ENCODE measurements at regions not wholly inside any gene's neighbourhood (a gene's known extent, or its start where the extent isn't known, plus 50 kb on each side); places are given as distances from the start of the nearest gene placed in this dataset.

DNA sequence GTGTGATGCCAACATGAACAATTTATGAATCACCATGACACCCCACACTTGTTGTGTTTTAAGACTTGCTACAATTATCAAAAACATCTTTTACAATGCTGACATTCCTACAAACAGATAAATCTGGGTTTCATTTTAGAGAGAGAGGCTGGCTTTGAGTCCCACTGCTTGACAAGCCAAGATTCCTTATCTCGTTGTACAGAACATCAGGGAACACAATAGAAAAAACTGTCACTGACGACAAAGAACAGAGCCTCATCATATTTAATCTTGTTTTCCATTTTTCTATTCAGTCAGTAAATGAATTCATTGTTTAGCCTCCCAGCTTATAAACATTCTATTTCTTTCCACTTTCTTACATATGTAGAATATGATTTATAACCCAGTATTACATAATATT, 461.6 kb upstream of the VSTM2A start:
- Mint-ChIP-seq H3K4me3 (no peak overlapping the region), H3K27me3 (no peaks in the 10 kb centered on the region), H3K27ac (no peak overlapping the region), H3K9me3 (peaks cover 8% of the 10 kb centered on the region), H3K4me1 (no peaks in the 10 kb centered on the region), H3K36me3 (no peaks in the 10 kb centered on the region)
- no peak for DNase-seq (ENCODE audit: low spot score in 2 of 2)
- no peak for ATAC-seq (ENCODE audit: low read depth)

DNA sequence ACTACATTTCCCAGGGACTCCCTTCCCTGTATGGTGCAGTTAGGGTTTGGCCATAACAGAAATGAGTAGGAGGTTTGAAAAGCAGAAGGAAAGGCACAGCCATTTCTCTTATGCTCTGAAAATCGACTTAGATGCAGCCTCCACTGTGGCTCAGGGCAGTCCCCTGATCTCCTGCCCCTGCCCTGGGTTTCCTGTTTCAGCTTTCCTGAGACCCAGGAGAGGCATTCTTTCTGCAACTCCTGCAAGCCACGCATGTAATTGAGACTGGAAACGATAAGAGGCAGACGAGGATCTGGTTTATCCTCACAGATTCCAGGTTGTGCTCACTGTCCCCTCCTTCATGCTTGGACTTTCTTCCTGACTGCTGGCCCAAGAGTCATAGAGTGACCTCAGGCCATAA, 461.2 kb upstream of the VSTM2A start:
- H3K4me1 Mint-ChIP-seq = no peaks in the 10 kb centered on the region
- H3K27ac Mint-ChIP-seq = no peak overlapping the region
- DNase-seq (ENCODE audit: low spot score in 2 of 2) (no peak), ATAC-seq (ENCODE audit: low read depth) (no peak)
- no peaks in the 10 kb centered on the region for H3K36me3 Mint-ChIP-seq
- H3K9me3 Mint-ChIP-seq = peaks cover 8% of the 10 kb centered on the region
- H3K4me3 Mint-ChIP-seq = no peak overlapping the region
- no peaks in the 10 kb centered on the region for H3K27me3 Mint-ChIP-seq

DNA sequence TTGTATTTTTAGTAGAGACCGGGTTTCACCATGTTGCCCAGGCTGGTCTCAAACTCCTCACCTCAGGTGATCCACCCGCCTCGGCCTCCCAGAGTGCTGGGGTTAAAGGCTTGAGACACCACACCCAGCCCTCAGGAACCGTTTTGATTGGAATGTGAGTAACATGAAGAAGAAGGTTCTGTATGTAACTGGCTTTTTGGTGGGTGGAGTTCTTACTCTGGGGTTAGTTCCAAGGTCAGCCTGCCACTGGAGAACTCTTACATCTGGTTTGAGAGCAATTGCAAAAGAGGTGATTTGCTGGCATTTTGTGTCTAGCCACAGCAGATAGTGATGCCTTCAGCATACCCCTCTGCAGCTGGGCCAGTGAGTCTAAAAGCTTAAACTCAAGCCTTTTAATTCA, 457.8 kb upstream of the VSTM2A start:
- H3K4me1 Mint-ChIP-seq = no peaks in the 10 kb centered on the region
- no peaks in the 10 kb centered on the region for H3K36me3 Mint-ChIP-seq
- no peak overlapping the region for H3K4me3 Mint-ChIP-seq
- H3K9me3 Mint-ChIP-seq = no peaks in the 10 kb centered on the region
- H3K27me3 Mint-ChIP-seq = no peaks in the 10 kb centered on the region
- no peak for DNase-seq (ENCODE audit: low spot score in 2 of 2)
- ATAC-seq (ENCODE audit: low read depth) = no peak
- no peak overlapping the region for H3K27ac Mint-ChIP-seq

DNA sequence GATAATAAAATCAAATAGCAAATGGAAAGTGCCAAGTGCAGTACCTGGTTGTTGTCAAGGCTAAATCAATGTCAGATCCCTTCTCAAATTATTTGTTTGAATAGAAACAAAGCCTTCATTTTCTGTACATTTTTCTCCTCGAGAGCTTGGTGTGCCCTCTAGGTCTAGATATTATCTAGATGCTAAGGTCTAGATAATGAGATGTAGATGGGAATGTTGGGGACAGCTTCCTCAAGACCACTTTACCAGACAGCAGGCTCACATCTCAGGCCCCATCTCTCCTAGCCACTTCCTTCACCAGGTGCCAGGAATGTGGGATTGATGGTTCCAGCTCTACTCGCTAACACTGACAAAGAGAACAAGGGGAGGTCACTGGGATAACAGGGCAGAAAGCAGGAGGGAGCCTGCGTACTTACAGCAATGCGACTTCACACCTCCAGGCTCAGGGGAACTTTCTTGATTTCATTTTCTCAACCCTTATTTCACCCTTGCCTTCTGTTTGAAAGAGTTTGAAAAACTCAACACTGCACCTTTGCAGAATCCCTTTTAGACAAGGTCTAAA, 451.4 kb upstream of the VSTM2A start:
- H3K36me3 Mint-ChIP-seq = no peaks in the 10 kb centered on the region
- DNase-seq (ENCODE audit: low spot score in 2 of 2) (no peak), ATAC-seq (ENCODE audit: low read depth) (no peak)
- H3K27me3 Mint-ChIP-seq = no peaks in the 10 kb centered on the region
- no peak overlapping the region for H3K27ac Mint-ChIP-seq
- no peaks in the 10 kb centered on the region for H3K4me1 Mint-ChIP-seq
- H3K4me3 Mint-ChIP-seq = no peak overlapping the region
- peaks cover 2% of the 10 kb centered on the region for H3K9me3 Mint-ChIP-seq

DNA sequence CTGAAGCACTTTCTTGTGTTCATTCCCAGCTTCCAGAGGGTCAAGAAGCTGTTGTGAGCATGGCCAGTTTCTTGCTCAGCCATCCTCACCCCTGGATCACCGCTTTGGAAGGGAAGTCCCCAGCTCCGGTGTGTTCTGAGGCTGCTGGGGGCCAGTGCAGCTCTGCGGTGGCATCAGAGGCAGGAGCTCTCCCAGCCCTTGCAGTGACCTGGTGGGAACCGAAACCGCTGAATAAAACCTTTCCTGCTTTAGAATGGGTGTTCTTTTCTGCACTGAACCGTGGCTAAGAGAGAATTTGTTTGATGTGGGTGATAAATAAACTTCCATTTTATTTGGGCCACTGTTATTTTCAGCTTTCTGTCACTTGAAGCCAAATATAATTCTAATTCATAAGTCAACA, 450.9 kb upstream of the VSTM2A start:
- DNase-seq (ENCODE audit: low spot score in 2 of 2) = no peak
- Mint-ChIP-seq H3K36me3 (no peaks in the 10 kb centered on the region), H3K27me3 (no peaks in the 10 kb centered on the region), H3K27ac (no peak overlapping the region), H3K4me1 (no peaks in the 10 kb centered on the region), H3K9me3 (peaks cover 2% of the 10 kb centered on the region), H3K4me3 (no peak overlapping the region)
- ATAC-seq (ENCODE audit: low read depth) = no peak

DNA sequence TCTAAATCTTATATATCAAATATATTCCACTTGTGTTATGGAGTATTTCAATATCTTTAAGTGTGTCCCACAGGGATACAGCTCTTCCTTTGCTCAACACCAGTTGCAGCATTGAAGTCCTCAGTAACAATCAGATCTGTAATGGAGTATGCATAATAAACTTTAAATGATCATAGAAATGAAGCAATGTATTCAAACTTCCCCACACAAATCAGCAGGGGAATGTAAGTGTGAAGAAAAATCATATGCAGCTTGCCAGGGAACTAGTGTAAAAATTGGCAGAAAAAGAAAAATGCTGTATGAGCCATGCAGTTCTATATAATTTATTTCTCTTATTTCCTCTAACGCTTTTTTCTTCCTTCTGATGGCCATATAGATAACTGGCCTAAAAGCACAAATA, 444.3 kb upstream of the VSTM2A start:
- Mint-ChIP-seq H3K27ac (no peak overlapping the region), H3K4me1 (no peaks in the 10 kb centered on the region), H3K36me3 (no peaks in the 10 kb centered on the region), H3K9me3 (peaks cover 7% of the 10 kb centered on the region), H3K4me3 (no peak overlapping the region), H3K27me3 (no peaks in the 10 kb centered on the region)
- DNase-seq (ENCODE audit: low spot score in 2 of 2) = no peak
- no peak for ATAC-seq (ENCODE audit: low read depth)

DNA sequence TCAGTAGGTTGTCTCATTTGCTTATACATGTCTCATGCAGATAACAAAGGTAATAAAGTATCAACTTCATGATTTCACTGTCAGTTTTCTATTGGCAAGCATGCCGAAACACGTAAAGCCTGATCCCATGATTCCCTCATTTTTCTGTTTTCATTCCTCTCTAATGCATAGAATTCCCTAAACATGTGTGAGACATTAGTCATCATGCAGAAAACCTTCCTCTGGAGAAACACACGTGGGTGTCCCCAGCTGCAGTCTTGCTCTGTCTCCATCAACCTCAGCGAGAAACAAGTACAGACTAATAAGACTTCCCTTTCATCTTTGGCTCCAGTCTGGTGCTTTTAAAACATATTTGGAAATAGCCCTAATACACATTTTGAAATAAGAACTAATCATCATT, 432.7 kb upstream of the VSTM2A start:
- ATAC-seq (ENCODE audit: low read depth) (no peak), DNase-seq (ENCODE audit: low spot score in 2 of 2) (no peak)
- no peaks in the 10 kb centered on the region for H3K27me3 Mint-ChIP-seq
- H3K4me1 Mint-ChIP-seq = no peaks in the 10 kb centered on the region
- no peak overlapping the region for H3K4me3 Mint-ChIP-seq
- H3K27ac Mint-ChIP-seq = no peak overlapping the region
- H3K9me3 Mint-ChIP-seq = peaks cover 1% of the 10 kb centered on the region
- no peaks in the 10 kb centered on the region for H3K36me3 Mint-ChIP-seq

DNA sequence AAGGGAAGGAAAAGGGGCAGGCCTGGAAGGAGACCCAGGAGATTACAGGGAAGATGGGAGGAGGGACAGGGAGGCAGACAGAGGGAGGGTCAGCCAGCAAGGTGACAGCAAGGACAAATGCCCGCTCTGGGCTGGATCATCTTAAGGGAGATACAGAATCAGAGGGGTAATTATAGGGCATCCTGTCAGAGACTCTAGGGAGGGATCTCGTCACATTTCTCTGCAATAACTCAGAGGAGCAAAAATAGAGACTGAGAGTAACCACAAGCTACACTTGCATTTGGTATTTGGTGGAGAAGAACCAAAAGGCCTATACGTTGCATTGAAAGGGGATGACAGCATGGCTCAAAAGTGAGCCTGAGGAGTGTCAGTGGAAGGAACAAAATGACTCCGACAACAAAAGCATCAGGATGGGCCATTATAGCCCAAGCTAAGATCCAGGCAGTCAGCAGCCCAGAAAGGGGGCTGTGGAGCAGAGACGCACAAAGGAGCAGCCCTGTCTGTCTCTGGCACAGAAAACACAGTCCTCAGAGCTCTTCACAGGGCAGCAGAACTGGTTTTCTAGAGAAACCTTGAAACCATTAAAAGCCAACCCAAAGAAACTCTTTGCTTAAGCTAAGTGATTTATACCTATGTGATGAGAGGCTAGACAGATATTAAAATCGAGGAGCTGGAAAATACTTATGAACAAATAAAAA, 430.2 kb upstream of the VSTM2A start:
- H3K36me3 Mint-ChIP-seq = no peaks in the 10 kb centered on the region
- H3K4me3 Mint-ChIP-seq = no peak overlapping the region
- no peak overlapping the region for H3K27ac Mint-ChIP-seq
- DNase-seq (ENCODE audit: low spot score in 2 of 2) (no peak), ATAC-seq (ENCODE audit: low read depth) (no peak)
- no peaks in the 10 kb centered on the region for H3K27me3 Mint-ChIP-seq
- no peaks in the 10 kb centered on the region for H3K4me1 Mint-ChIP-seq
- H3K9me3 Mint-ChIP-seq = peaks cover 1% of the 10 kb centered on the region

DNA sequence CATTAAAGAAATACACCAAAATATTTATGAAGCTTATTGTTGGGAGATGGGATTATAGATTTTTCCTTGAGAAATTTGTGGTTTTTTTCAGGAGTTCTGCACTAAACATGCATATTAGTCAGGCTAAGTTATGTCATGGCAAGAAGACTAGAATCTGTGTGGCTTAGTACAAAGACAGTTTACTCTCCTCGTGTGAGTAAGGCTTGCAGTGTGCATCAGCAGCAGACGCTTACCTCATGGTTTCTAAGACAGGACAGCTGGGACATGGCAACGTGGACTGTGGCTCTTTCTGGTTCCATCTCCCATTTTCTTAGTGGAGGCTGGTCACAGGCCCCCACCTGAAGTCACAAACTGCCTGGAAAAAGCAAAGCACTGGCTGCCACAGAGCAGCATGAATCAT, 429.6 kb upstream of the VSTM2A start:
- Mint-ChIP-seq H3K9me3 (peaks cover 3% of the 10 kb centered on the region), H3K36me3 (no peaks in the 10 kb centered on the region), H3K27ac (no peak overlapping the region), H3K4me1 (no peaks in the 10 kb centered on the region), H3K27me3 (no peaks in the 10 kb centered on the region), H3K4me3 (no peak overlapping the region)
- no peak for ATAC-seq (ENCODE audit: low read depth)
- no peak for DNase-seq (ENCODE audit: low spot score in 2 of 2)

DNA sequence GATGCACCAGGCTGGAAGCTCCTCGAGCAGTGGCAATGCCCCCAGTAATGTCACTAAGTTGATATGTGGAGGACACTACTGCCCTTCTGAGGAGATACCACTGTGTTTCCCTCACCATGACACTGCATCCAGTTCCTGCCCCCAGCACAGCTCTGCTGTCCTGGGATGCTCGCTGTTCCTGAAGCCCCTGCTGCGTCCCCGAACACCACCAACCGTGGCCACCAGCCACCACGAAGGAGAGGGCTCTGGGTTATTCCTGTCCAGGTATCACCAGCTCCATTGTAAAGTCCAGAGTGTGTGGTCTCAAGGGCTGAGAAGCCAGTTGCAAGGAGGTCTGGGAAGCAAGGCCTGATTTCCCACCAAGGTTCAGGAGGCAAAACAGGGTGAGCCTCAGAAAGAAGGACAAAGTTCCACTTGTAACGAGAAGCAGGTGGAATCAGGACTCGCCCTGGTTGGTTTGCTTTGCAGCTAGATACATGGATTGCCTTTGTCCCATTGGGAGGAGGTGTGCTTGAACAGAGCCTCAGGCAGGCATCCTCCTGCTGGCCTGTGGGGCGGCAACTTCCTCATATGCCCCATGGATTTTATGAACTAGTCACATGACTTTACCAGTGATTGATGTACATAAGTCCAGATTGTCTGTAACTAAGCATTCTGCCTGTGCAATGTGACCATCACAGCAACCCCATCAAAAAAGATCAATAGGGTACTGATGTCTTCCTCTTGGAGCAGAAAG, 427.0 kb upstream of the VSTM2A start:
- ATAC-seq (ENCODE audit: low read depth) (no peak), DNase-seq (ENCODE audit: low spot score in 2 of 2) (no peak)
- Mint-ChIP-seq H3K36me3 (no peaks in the 10 kb centered on the region), H3K4me1 (no peaks in the 10 kb centered on the region), H3K27me3 (no peaks in the 10 kb centered on the region), H3K27ac (no peak overlapping the region), H3K9me3 (peaks cover 3% of the 10 kb centered on the region), H3K4me3 (no peak overlapping the region)

DNA sequence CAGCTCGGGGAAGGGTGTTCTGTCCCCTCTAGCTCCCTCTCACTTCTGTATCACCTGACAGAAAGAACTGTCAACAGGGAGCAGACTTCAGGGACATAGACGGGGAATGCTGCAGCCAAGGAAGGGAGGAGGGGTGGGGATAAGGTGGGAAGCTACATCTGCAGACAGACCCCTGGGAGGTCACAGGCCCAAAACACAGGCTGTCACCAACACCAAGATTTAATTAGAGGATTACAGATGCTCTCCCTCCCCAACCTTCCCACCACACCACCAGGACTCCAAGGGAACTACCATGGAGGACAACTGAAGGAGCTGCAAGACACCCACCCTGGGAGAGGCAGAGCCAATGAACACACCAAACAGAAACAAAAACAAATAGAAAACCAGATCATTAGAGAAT, 425.2 kb upstream of the VSTM2A start:
- DNase-seq (ENCODE audit: low spot score in 2 of 2) = no peak
- no peak overlapping the region for H3K27ac Mint-ChIP-seq
- peaks cover 2% of the 10 kb centered on the region for H3K9me3 Mint-ChIP-seq
- no peaks in the 10 kb centered on the region for H3K4me1 Mint-ChIP-seq
- H3K27me3 Mint-ChIP-seq = no peaks in the 10 kb centered on the region
- H3K4me3 Mint-ChIP-seq = no peak overlapping the region
- ATAC-seq (ENCODE audit: low read depth) = no peak
- no peaks in the 10 kb centered on the region for H3K36me3 Mint-ChIP-seq

DNA sequence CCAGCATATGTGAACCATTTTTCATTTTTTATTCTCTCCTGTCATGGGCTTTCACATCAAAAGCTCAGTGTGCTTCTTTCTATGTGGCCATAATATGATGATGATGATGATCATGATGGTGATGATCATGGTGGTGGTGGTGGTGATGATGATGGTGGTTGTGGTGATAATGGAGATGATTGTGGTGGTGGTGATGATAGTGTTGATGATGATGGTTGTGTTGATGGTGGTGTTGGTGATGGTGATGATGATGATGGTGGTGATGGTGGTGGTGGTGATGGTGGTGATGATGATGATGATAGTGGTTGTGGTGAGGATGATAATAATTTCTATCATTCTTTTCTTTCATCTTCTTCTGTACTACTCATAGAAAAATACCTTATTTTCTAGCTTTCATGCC, 413.1 kb upstream of the VSTM2A start:
- DNase-seq (ENCODE audit: low spot score in 2 of 2) (no peak), ATAC-seq (ENCODE audit: low read depth) (no peak)
- no peaks in the 10 kb centered on the region for H3K4me1 Mint-ChIP-seq
- no peak overlapping the region for H3K4me3 Mint-ChIP-seq
- no peak overlapping the region for H3K27ac Mint-ChIP-seq
- H3K36me3 Mint-ChIP-seq = no peaks in the 10 kb centered on the region
- no peaks in the 10 kb centered on the region for H3K27me3 Mint-ChIP-seq
- peaks cover 14% of the 10 kb centered on the region for H3K9me3 Mint-ChIP-seq

DNA sequence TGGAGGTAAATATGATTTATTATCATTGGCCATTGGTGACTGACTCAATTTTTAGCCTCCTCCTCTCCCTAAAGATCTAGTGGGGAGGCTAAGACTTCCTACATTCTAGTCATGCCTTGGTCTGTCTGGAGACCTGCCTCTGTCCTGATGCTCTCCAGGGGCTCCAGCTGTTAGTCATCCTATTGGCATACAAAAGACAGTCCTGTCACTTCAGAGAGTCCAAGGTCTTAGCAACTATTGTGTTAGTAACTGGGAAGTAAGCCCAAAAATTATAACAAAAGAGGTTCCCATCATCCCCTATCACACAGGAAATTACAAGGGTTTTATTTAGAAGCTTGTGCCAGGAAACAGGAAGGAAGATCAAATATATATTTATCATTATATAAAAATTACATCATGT, 400.6 kb upstream of the VSTM2A start:
- no peak for DNase-seq (ENCODE audit: low spot score in 2 of 2)
- ATAC-seq (ENCODE audit: low read depth) = no peak
- H3K27ac Mint-ChIP-seq = no peak overlapping the region
- H3K9me3 Mint-ChIP-seq = peaks cover 8% of the 10 kb centered on the region
- no peak overlapping the region for H3K4me3 Mint-ChIP-seq
- H3K4me1 Mint-ChIP-seq = no peaks in the 10 kb centered on the region
- no peaks in the 10 kb centered on the region for H3K36me3 Mint-ChIP-seq
- H3K27me3 Mint-ChIP-seq = no peaks in the 10 kb centered on the region

DNA sequence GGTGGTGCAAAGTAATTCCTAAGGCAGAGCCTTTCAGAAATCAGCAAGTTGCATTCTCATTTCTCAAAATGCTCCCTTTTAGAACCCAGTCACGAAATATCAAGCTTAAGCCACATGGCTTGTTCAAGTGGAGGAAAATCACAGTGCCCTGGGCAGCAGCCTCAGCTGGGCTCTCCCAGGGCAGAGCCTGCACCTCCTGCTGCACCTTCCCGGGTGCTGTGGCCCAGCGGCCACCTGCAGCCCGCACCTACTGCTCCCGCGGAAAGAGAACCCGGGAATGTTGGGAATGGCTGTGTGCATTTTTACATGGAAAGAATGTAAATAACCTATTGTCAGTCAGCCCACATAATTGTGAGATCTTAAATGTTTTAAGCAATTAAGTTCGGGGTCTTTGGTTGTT, 396.5 kb upstream of the VSTM2A start:
- DNase-seq (ENCODE audit: low spot score in 2 of 2) (no peak), ATAC-seq (ENCODE audit: low read depth) (no peak)
- Mint-ChIP-seq H3K36me3 (no peaks in the 10 kb centered on the region), H3K9me3 (peaks cover 5% of the 10 kb centered on the region), H3K27me3 (no peaks in the 10 kb centered on the region), H3K27ac (no peak overlapping the region), H3K4me1 (no peaks in the 10 kb centered on the region), H3K4me3 (no peak overlapping the region)

DNA sequence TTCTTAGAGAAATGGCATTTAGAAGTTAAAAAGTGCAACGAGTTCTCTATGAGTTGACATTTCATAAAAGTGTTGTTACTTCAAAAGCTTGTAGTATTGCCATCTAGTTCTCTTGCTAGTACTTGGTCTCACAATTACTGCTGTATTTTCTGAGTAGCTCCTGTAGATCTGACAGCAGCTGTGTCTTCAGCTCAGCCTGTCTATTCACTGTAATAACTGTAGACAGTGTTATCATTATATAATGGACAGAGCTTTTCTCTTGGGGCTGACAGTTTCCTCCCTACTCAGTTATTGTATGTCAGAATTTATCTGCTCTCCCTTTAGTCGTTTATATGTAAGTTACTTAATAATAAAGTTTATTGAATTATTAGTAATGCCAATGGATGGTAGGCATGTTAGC, 388.7 kb upstream of the VSTM2A start:
- no peak overlapping the region for H3K27ac Mint-ChIP-seq
- no peak for DNase-seq (ENCODE audit: low spot score in 2 of 2)
- H3K9me3 Mint-ChIP-seq = peaks cover 8% of the 10 kb centered on the region
- H3K36me3 Mint-ChIP-seq = no peaks in the 10 kb centered on the region
- no peaks in the 10 kb centered on the region for H3K4me1 Mint-ChIP-seq
- no peaks in the 10 kb centered on the region for H3K27me3 Mint-ChIP-seq
- H3K4me3 Mint-ChIP-seq = no peak overlapping the region
- no peak for ATAC-seq (ENCODE audit: low read depth)
